Left ventricle myocardium inferior (tissue), 1 donor: ENCODE measurements at regions not wholly inside any gene's neighbourhood (a gene's known extent, or its start where the extent isn't known, plus 50 kb on each side); places are given as distances from the start of the nearest gene placed in this dataset.

ENCODE experiments used
- DNase-seq: peaks from one replicate; pipeline ENCODE4 v3.0.0-alpha.2; 2020
- H3K27ac ChIP-seq: fragments of 200-600 bp; replicated peaks from 2 replicates; pipeline ENCODE4 v1.8.0; 2021
- H3K27me3 ChIP-seq: fragments of 200-600 bp; 2 replicates; pipeline ENCODE4 v1.8.0; 2021; ENCODE audit warnings: low read depth
- H3K36me3 ChIP-seq: fragments of 200-600 bp; 2 replicates; pipeline ENCODE4 v1.8.0; 2021
- H3K4me1 ChIP-seq: fragments of 200-600 bp; 2 replicates; pipeline ENCODE4 v1.8.0; 2021
- H3K4me3 ChIP-seq: fragments of 200-600 bp; 2 replicates; pipeline ENCODE4 v1.8.0; 2021; ENCODE audit warnings: mild to moderate bottlenecking, moderate library complexity
- H3K9me3 ChIP-seq: fragments of 200-600 bp; replicated peaks from 2 replicates; pipeline ENCODE4 v1.8.0; 2021
- CTCF ChIP-seq: fragments of 200-600 bp; IDR thresholded peaks from 2 replicates; pipeline ENCODE4 v1.8.0; 2021; ENCODE audit warnings: antibody characterized with exemption, mild to moderate bottlenecking, borderline replicate concordance
- intact Hi-C: fragments of 100-400 bp; cut with micrococcal nuclease; formaldehyde crosslinking; loops from one replicate; pipeline ENCODE4 v1.11.0; 2022
- donor health status: DM: no; HTN: yes; CAD: no; lungs with severe emphysema.

- Histone ChIP-seq H3K4me3 (no peak overlapping the region), H3K27me3 (peaks cover 3% of the 10 kb centered on the region), H3K27ac (no peak overlapping the region), H3K36me3 (no peaks in the 10 kb centered on the region), H3K4me1 (peaks cover 9% of the 10 kb centered on the region), H3K9me3 (no peaks in the 10 kb centered on the region)
- no peak for DNase-seq
- intact Hi-C loops = no loop called here
- no peak for TF ChIP-seq CTCF
Observed at GRCh38 chr16:66224186-66224585, 142.3 kb upstream of the CDH5 start.

GRCh38 chr16:66223176-66223780, 143.2 kb upstream of the CDH5 start:
- DNase-seq = no peak
- peaks cover 4% of the 10 kb centered on the region for H3K4me1 ChIP-seq
- no peak overlapping the region for H3K4me3 ChIP-seq
- no peaks in the 10 kb centered on the region for H3K9me3 ChIP-seq
- H3K36me3 ChIP-seq = no peaks in the 10 kb centered on the region
- H3K27ac ChIP-seq = no peak overlapping the region
- H3K27me3 ChIP-seq = peaks cover 7% of the 10 kb centered on the region
- TF ChIP-seq CTCF = no peak
- intact Hi-C loops = no loop called here

- H3K9me3 ChIP-seq = no peaks in the 10 kb centered on the region
- no peak for DNase-seq
- peaks cover 12% of the 10 kb centered on the region for H3K27me3 ChIP-seq
- H3K4me1 ChIP-seq = peaks cover 4% of the 10 kb centered on the region
- intact Hi-C loops = no loop called here
- H3K36me3 ChIP-seq = no peaks in the 10 kb centered on the region
- H3K27ac ChIP-seq = no peak overlapping the region
- TF ChIP-seq CTCF = no peak
- no peak overlapping the region for H3K4me3 ChIP-seq
Observed at GRCh38 chr16:66222756-66223155, 143.7 kb upstream of the CDH5 start.

- Histone ChIP-seq H3K27me3 (peaks cover 17% of the 10 kb centered on the region), H3K27ac (no peak overlapping the region), H3K9me3 (no peaks in the 10 kb centered on the region), H3K4me1 (no peaks in the 10 kb centered on the region), H3K36me3 (no peaks in the 10 kb centered on the region), H3K4me3 (no peak overlapping the region)
- no peak for DNase-seq
- intact Hi-C loops = no loop called here
- no peak for TF ChIP-seq CTCF
Observed at GRCh38 chr16:66220702-66221101, 145.8 kb upstream of the CDH5 start.

- Histone ChIP-seq H3K27me3 (peaks cover 17% of the 10 kb centered on the region), H3K4me3 (no peak overlapping the region), H3K4me1 (no peaks in the 10 kb centered on the region), H3K27ac (no peak overlapping the region), H3K36me3 (no peaks in the 10 kb centered on the region), H3K9me3 (no peaks in the 10 kb centered on the region)
- TF ChIP-seq CTCF = no peak
- DNase-seq = no peak
- intact Hi-C loops = no loop called here
Observed at GRCh38 chr16:66219491-66219890, 147.0 kb upstream of the CDH5 start.
